ENCODE measurements at regions not wholly inside any gene's neighbourhood (a gene's known extent, or its start where the extent isn't known, plus 50 kb on each side); places are given as distances from the start of the nearest gene placed in this dataset.

DNA sequence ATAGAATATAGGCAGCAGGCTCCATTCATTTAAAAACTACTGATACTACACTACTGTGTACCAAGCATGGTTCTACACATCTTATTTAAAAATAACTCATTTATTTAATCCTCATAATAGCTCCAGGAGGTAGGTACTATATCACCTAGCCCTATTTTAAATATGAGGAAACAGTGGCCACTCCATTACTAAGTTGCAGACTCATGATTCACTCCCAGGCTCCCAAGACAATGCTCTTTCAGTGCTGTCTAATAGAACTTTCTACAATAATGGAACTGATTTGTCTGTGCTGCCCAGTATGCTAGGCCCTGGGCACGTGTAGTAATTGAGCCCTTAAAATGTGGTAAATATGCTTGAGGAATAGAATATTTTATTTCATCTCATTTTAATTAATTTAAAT, 357.1 kb downstream of the LTN1 start:
- 87 to 97% (median 95%) methylated on average over 1 of the region's 1 CpG for WGBS, 5 donors
- intact Hi-C loops (cut with DNase I; ENCODE audit: low total_unique reads), result no loop called here
- no peak overlapping the region for H3K4me3 ChIP-seq
- H3K4me1 ChIP-seq, result peaks cover 0 to 12% (median 5%) of the 10 kb centered on the region in 4 donors
- no peak overlapping the region for H3K27ac ChIP-seq
- DNase-seq, result no peak
- H3K36me3 ChIP-seq, result no peaks in the 10 kb centered on the region
- TF ChIP-seq, protein P1, sequence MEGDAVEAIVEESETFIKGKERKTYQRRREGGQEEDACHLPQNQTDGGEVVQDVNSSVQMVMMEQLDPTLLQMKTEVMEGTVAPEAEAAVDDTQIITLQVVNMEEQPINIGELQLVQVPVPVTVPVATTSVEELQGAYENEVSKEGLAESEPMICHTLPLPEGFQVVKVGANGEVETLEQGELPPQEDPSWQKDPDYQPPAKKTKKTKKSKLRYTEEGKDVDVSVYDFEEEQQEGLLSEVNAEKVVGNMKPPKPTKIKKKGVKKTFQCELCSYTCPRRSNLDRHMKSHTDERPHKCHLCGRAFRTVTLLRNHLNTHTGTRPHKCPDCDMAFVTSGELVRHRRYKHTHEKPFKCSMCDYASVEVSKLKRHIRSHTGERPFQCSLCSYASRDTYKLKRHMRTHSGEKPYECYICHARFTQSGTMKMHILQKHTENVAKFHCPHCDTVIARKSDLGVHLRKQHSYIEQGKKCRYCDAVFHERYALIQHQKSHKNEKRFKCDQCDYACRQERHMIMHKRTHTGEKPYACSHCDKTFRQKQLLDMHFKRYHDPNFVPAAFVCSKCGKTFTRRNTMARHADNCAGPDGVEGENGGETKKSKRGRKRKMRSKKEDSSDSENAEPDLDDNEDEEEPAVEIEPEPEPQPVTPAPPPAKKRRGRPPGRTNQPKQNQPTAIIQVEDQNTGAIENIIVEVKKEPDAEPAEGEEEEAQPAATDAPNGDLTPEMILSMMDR (IDR thresholded peaks at IDR 0.05), result no peak
- TF ChIP-seq POLR2A (IDR thresholded peaks at IDR 0.05), result no peak
- TF ChIP-seq POLR2AphosphoS5 (IDR thresholded peaks at IDR 0.05), result no peak
- TF ChIP-seq EP300 (IDR thresholded peaks at IDR 0.05), result no peak
- H3K27me3 ChIP-seq, result no peaks in the 10 kb centered on the region
- no peaks in the 10 kb centered on the region for H3K9me3 ChIP-seq

DNA sequence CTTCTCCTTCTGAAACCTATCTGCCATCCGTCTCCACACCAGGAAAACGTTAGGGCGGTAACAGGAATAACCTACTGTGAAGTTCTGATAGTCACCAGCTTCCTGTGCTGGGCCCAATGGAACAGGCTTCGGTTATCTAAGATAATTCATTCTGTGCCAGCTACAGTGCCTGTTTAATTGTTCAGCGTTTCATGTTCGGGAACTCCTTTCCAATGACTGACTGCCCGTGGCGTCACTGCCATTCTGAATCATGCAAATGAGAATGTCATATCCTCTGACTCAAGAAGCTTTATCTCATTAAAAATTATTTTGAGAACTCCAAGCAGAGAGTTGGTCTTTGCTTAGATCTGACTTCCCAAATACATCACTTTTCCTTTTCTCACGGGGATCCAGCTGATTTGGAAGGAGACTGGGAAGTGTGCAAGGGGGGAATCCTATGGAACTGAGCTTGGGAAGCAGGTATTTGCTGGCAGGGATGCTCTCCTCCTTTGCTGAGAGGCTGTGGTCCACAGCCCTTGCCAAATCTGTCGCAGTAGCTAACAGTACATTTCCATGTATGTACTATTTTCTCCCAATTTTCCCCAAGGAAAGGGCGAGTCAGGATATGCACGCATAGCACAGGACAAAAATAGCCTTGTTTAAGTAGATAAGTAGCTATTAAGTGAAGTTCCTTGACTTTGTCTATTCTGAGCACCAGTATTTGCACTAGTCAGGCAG, 358.7 kb downstream of the LTN1 start:
- Histone ChIP-seq H3K4me3 (no peak overlapping the region), H3K27me3 (no peaks in the 10 kb centered on the region), H3K27ac (peak overlapping the region in 3 of 5 donors; percentile 47 to 61 (median 48)), H3K4me1 (peaks cover 0 to 12% (median 5%) of the 10 kb centered on the region in 4 donors), H3K9me3 (no peaks in the 10 kb centered on the region), H3K36me3 (no peaks in the 10 kb centered on the region)
- 74 to 83% (median 77%) methylated on average over 12 of the region's 12 CpGs for WGBS, 5 donors
- intact Hi-C loops (cut with DNase I; ENCODE audit: low total_unique reads), result no loop called here
- peak in 1 of 2 donors; percentile 9 for DNase-seq
- TF ChIP-seq, protein P1 (IDR thresholded peaks at IDR 0.05), result no peak
- TF ChIP-seq EP300 (IDR thresholded peaks at IDR 0.05), result no peak
- TF ChIP-seq POLR2AphosphoS5 (IDR thresholded peaks at IDR 0.05), result peak in 1 of 3 donors; percentile 15

DNA sequence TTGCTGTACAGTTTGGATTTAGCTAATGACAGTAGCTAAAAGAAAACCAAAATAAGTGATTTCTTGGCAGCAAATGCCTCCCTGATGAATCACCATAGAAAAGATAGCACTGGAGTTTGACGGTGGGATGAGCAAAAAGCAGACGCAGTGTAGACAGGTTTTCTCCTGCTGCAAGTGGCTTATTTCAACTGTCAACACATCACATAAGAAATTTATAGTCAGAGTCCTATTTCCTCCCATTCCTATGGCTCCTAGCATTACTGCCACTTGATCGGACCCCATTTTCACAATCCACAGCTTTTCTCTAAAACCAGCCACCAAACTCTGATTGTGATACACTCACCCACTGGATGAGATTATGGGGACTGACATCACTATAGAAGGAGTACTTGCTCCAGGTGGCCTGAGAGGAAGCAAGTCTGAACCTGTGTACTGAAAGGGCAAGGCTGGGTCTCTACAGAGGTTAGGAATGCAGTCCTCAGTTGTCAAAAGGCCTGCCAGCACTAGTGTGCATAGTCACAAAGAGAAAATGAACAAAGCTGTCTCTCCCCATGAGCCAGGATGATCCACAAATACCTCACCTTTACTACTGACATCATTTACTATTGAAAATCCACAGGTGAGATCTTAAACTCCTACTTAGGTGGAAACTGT, 359.8 kb downstream of the LTN1 start:
- H3K27ac ChIP-seq, result peak overlapping the region in 4 of 5 donors; percentile 49 to 61 (median 54)
- peak in 1 of 2 donors; percentile 24 for DNase-seq

DNA sequence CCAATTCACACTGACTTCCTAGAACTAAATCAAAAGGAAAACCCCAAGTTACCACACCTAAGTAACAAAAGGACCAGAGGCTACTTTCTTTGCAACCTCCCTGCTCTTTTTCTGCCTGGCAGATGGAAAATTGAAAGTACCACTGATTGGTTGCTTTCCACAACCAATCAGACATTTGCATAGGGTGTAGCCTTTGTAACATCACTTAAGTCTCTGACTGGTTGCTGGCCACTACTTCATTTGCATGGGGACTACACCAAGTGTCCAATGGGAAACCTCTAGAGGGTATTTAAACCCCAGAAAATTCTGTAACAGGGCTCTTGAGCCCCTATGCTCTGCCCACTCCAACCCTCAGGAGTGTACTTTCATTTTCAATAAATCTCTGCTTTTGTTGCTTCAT, 365.0 kb downstream of the LTN1 start:
- no peak overlapping the region for H3K27ac ChIP-seq
- no peak for TF ChIP-seq EP300 (IDR thresholded peaks at IDR 0.05)
- H3K4me3 ChIP-seq, result no peak overlapping the region
- intact Hi-C loops (cut with DNase I; ENCODE audit: low total_unique reads), result no loop called here
- no peak for DNase-seq
- peaks cover 0 to 5% (median under 1%) of the 10 kb centered on the region in 4 donors for H3K4me1 ChIP-seq
- H3K36me3 ChIP-seq, result peaks cover 0 to 5% (median 0%) of the 10 kb centered on the region in 4 donors
- no peaks in the 10 kb centered on the region for H3K27me3 ChIP-seq
- H3K9me3 ChIP-seq, result peaks cover 0 to 4% (median 0%) of the 10 kb centered on the region in 4 donors

More for the DNA sequence above, 359.8 kb downstream of the LTN1 start:
- Histone ChIP-seq H3K27me3 (no peaks in the 10 kb centered on the region), H3K4me1 (peaks cover 0 to 12% (median 5%) of the 10 kb centered on the region in 4 donors), H3K4me3 (no peak overlapping the region), H3K36me3 (no peaks in the 10 kb centered on the region), H3K9me3 (no peaks in the 10 kb centered on the region)
- WGBS, 5 donors, result 52 to 72% (median 60%) methylated on average over 3 of the region's 3 CpGs
- no peak for TF ChIP-seq POLR2AphosphoS5 (IDR thresholded peaks at IDR 0.05)
- TF ChIP-seq, protein P1 (IDR thresholded peaks at IDR 0.05), result no peak
- no peak for TF ChIP-seq EP300 (IDR thresholded peaks at IDR 0.05)
- TF ChIP-seq POLR2A (IDR thresholded peaks at IDR 0.05), result no peak
- intact Hi-C loops (cut with DNase I; ENCODE audit: low total_unique reads), result no loop called here
